ENCODE measurements at regions not wholly inside any gene's neighbourhood (a gene's known extent, or its start where the extent isn't known, plus 50 kb on each side); places are given as distances from the start of the nearest gene placed in this dataset.

DNA sequence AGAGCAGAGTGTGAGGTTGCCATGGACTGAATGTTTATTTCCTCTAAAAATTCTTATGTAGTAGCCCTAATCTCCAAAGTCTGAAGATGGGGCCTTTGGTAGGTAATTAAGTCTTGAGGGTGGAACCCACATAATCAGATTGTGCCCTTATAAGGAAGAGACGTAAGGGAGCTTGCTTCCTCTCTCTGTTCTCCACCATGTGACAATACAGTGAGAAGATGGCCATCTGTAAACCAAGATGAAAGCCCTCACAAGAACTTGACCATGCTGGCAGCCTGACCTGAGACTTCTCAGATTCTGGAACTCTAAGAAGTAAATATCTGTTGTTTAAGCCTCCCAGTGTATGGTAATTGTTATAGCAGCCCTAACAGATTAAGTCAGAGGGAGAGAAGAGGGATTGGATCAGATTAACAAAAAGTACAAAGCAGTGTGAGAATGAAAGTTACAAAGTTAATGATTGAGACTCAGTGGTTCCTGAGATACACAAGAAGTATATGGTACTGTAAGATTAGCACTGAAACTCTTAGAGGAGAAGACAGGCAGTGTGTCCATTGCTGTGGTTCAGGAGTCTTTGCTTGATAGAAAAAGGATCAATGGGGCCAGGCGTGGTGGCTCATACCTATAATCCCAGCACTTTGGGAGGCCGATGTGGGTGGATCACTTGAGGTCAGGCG lies 82.5 kb upstream of the GC start:
- H2AFZ ChIP-seq (ENCODE audit: low read length): no peak overlapping the region
- H3K4ac ChIP-seq (ENCODE audit: low read depth, low read length): no peak overlapping the region
- no CpG with 5 or more reads among the region's 4 CpGs for WGBS (ENCODE audit: extremely low coverage, insufficient read length, low lambda C conversion rate)
- TF ChIP-seq, protein P1, sequence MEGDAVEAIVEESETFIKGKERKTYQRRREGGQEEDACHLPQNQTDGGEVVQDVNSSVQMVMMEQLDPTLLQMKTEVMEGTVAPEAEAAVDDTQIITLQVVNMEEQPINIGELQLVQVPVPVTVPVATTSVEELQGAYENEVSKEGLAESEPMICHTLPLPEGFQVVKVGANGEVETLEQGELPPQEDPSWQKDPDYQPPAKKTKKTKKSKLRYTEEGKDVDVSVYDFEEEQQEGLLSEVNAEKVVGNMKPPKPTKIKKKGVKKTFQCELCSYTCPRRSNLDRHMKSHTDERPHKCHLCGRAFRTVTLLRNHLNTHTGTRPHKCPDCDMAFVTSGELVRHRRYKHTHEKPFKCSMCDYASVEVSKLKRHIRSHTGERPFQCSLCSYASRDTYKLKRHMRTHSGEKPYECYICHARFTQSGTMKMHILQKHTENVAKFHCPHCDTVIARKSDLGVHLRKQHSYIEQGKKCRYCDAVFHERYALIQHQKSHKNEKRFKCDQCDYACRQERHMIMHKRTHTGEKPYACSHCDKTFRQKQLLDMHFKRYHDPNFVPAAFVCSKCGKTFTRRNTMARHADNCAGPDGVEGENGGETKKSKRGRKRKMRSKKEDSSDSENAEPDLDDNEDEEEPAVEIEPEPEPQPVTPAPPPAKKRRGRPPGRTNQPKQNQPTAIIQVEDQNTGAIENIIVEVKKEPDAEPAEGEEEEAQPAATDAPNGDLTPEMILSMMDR (conservative IDR thresholded peaks at IDR 0.05): no peak
- no peak for DNase-seq
- H2BK15ac ChIP-seq (ENCODE audit: low read depth, low read length): no peak overlapping the region
- no peaks in the 10 kb centered on the region for H3K79me1 ChIP-seq (ENCODE audit: insufficient read depth, low read depth, low read length, poor library complexity, severe bottlenecking)
- H3K18ac ChIP-seq (ENCODE audit: insufficient read length, low read depth, low read length): no peak overlapping the region
- H3K9me3 ChIP-seq (ENCODE audit: control insufficient read depth, low read depth, low read length): peaks cover 34% of the 10 kb centered on the region
- Mint-ChIP-seq H3K9me3 (peaks cover 43 to 57% of the 10 kb centered on the region in 2 experiments), H3K4me1 (no peaks in the 10 kb centered on the region), H3K36me3 (ENCODE audit: insufficient read depth in 1 of 3, low read depth in 3 of 3) (peaks cover 32 to 64% (median 50%) of the 10 kb centered on the region in 3 experiments), H3K27ac (no peak overlapping the region), H3K4me3 (no peak overlapping the region), H3K27me3 (ENCODE audit: low read depth) (no peaks in the 10 kb centered on the region)
- H3K23me2 ChIP-seq (ENCODE audit: insufficient read length, low read depth, low read length, poor library complexity, severe bottlenecking): no peaks in the 10 kb centered on the region
- H2BK120ac ChIP-seq (ENCODE audit: low read depth, low read length, poor library complexity, severe bottlenecking): no peak overlapping the region
- no peak overlapping the region for H4K91ac ChIP-seq (ENCODE audit: insufficient read length, low read depth, low read length)
- H4K8ac ChIP-seq (replicated peaks; ENCODE audit: insufficient read length, low read depth, low read length): no peak overlapping the region
- no peak overlapping the region for H3K4me2 ChIP-seq (ENCODE audit: insufficient read depth, insufficient read length, low read length)
- H3K79me2 ChIP-seq (ENCODE audit: insufficient read depth, low read length): no peaks in the 10 kb centered on the region
- no peak overlapping the region for H3K27ac ChIP-seq (ENCODE audit: insufficient read length, low read depth, low read length)
- H3K27me3 ChIP-seq (ENCODE audit: insufficient read depth, low read length): no peaks in the 10 kb centered on the region
- H2BK5ac ChIP-seq (ENCODE audit: insufficient read length, low read length): no peak overlapping the region
- H3K56ac ChIP-seq (ENCODE audit: insufficient read length, low read depth, low read length): no peak overlapping the region
- H3T11ph ChIP-seq (ENCODE audit: low read length): no peak overlapping the region
- no peaks in the 10 kb centered on the region for H3K4me1 ChIP-seq (ENCODE audit: insufficient read depth, low read length)
- H4K20me1 ChIP-seq (ENCODE audit: control insufficient read depth, insufficient read depth, insufficient read length): no peaks in the 10 kb centered on the region
- no peak overlapping the region for H2BK20ac ChIP-seq (ENCODE audit: low read depth, low read length, poor library complexity, severe bottlenecking)
- no peak overlapping the region for H2BK12ac ChIP-seq (ENCODE audit: insufficient read length, low read depth, low read length)
- H2AK5ac ChIP-seq (ENCODE audit: insufficient read length, low read length): no peak overlapping the region
- H4K5ac ChIP-seq (ENCODE audit: insufficient read length, low read depth, low read length): no peak overlapping the region
- no peak overlapping the region for H3K23ac ChIP-seq (ENCODE audit: insufficient read length, low read depth, low read length)
- H3K9ac ChIP-seq (ENCODE audit: extremely low read depth, insufficient read length, low read length): no peak overlapping the region
- H3K14ac ChIP-seq (ENCODE audit: insufficient read depth, low read length): no peak overlapping the region
